Esophagus squamous epithelium (tissue), 4 donors: ENCODE measurements at regions not wholly inside any gene's neighbourhood (a gene's known extent, or its start where the extent isn't known, plus 50 kb on each side); places are given as distances from the start of the nearest gene placed in this dataset.

ENCODE experiments used
- POLR2A ChIP-seq, 4 donors: fragments of 450-650 bp; IDR thresholded peaks; one replicate each; pipeline ENCODE4 v1.6.1; 2017; ENCODE audit warnings: antibody characterized with exemption in 4 of 4, mild to moderate bottlenecking in 4 of 4, moderate library complexity in 3 of 4
- TF ChIP-seq, protein P1 (sequence below), 6 experiments: fragments of 450-650 bp in 4 of 6; fragments of 200-600 bp in 2 of 6; sonication (generic) in 2 of 6; IDR thresholded peaks; one replicate each; pipeline ENCODE4 v1.5.1; 2016 to 2019; ENCODE audit warnings: antibody characterized with exemption in 6 of 6, mild to moderate bottlenecking in 4 of 6, moderate library complexity in 4 of 6

DNA sequence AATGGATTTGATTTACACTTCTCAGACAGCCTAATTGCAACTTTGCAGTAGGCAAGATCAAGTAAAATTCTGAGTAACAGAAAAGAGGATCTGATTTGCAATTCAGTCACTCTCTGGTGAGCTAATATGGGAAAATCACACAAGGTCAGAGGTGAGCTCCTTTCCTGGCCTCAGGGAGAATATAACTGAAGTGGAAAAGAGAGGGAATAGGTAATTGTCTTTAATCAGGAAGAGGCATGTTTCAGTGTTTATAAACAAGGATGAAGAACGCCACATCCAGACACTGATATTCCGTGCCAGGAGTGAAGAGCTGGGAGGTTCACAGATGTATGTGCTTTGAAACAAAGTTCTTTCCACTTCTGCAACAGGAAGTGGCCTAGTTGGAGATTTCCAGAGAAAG lies 127.1 kb downstream of the ETAA1 start:
- TF ChIP-seq, protein P1, sequence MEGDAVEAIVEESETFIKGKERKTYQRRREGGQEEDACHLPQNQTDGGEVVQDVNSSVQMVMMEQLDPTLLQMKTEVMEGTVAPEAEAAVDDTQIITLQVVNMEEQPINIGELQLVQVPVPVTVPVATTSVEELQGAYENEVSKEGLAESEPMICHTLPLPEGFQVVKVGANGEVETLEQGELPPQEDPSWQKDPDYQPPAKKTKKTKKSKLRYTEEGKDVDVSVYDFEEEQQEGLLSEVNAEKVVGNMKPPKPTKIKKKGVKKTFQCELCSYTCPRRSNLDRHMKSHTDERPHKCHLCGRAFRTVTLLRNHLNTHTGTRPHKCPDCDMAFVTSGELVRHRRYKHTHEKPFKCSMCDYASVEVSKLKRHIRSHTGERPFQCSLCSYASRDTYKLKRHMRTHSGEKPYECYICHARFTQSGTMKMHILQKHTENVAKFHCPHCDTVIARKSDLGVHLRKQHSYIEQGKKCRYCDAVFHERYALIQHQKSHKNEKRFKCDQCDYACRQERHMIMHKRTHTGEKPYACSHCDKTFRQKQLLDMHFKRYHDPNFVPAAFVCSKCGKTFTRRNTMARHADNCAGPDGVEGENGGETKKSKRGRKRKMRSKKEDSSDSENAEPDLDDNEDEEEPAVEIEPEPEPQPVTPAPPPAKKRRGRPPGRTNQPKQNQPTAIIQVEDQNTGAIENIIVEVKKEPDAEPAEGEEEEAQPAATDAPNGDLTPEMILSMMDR (IDR thresholded peaks at IDR 0.05) = no peak
- TF ChIP-seq POLR2A (IDR thresholded peaks at IDR 0.05) = no peak
